DND-41 (cell line): ENCODE measurements at regions not wholly inside any gene's neighbourhood (a gene's known extent, or its start where the extent isn't known, plus 50 kb on each side); places are given as distances from the start of the nearest gene placed in this dataset.

Experiments used
- ATAC-seq: fragments of 200-7000 bp; cut with Tn5 transposase; 3 replicates; pipeline ENCODE4 v1.9.1; 2021; ENCODE audit warnings: low read depth; ENCODE audit not compliant: insufficient read depth
- DNase-seq: peaks from one replicate; pipeline ENCODE4 v3.0.0-alpha.2; 2020
- H2AFZ ChIP-seq: 2 replicates; pipeline ENCODE4 v1.6.0; 2012; ENCODE audit warnings: low read depth, low read length
- H3K27ac ChIP-seq: 2 replicates; pipeline ENCODE4 v1.5.1; 2012; ENCODE audit warnings: low read length, inconsistent platforms
- H3K27me3 ChIP-seq: fragments of 200-600 bp; sonication (generic); 2 replicates; pipeline ENCODE4 v1.6.0; 2012; ENCODE audit warnings: low read length, mild to moderate bottlenecking, inconsistent platforms; ENCODE audit not compliant: insufficient read depth, poor library complexity
- H3K36me3 ChIP-seq: 2 replicates; pipeline ENCODE4 v1.5.1; 2012; ENCODE audit warnings: low read length, inconsistent platforms; ENCODE audit not compliant: insufficient read depth
- H3K4me1 ChIP-seq: 2 replicates; pipeline ENCODE4 v1.5.1; 2012; ENCODE audit warnings: mild to moderate bottlenecking, low read length; ENCODE audit not compliant: insufficient read depth
- H3K4me2 ChIP-seq: 2 replicates; pipeline ENCODE4 v1.6.0; 2012; ENCODE audit warnings: mild to moderate bottlenecking, moderate library complexity, low read length, inconsistent platforms; ENCODE audit not compliant: insufficient read depth
- H3K4me3 ChIP-seq, 2 experiments: fragments of 200-600 bp in 1 of 2; shearing (Covaris generic) in 1 of 2; 2 replicates each; pipeline ENCODE4 v1.5.1; 2012 to 2016; ENCODE audit warnings: inconsistent platforms in 2 of 2, low read length in 2 of 2, mild to moderate bottlenecking in 2 of 2, low read depth in 1 of 2, moderate library complexity in 1 of 2
- H3K79me2 ChIP-seq: 2 replicates; pipeline ENCODE4 v1.6.0; 2012; ENCODE audit warnings: low read length, inconsistent platforms; ENCODE audit not compliant: insufficient read depth
- H3K9ac ChIP-seq: 2 replicates; pipeline ENCODE4 v1.6.0; 2012; ENCODE audit warnings: low read depth, mild to moderate bottlenecking, inconsistent platforms, low read length, moderate library complexity
- H3K9me3 ChIP-seq: 2 replicates; pipeline ENCODE4 v1.5.1; 2012; ENCODE audit warnings: low read length, moderate library complexity, mild to moderate bottlenecking, inconsistent platforms; ENCODE audit not compliant: insufficient read depth, severe bottlenecking
- H4K20me1 ChIP-seq: 2 replicates; pipeline ENCODE4 v1.6.0; 2012; ENCODE audit warnings: low read length; ENCODE audit not compliant: insufficient read depth
- CTCF ChIP-seq: IDR thresholded peaks from 2 replicates; pipeline ENCODE4 v1.5.1; 2012; ENCODE audit warnings: borderline replicate concordance, low read length, moderate library complexity, mild to moderate bottlenecking; ENCODE audit not compliant: poor library complexity, severe bottlenecking; ENCODE audit errors: extremely low read depth
- EZH2 ChIP-seq: IDR thresholded peaks from 3 replicates; pipeline ENCODE4 v1.6.1; 2012; ENCODE audit warnings: borderline replicate concordance, low read depth, mild to moderate bottlenecking, moderate library complexity, low read length, inconsistent platforms; ENCODE audit not compliant: severe bottlenecking

DNA sequence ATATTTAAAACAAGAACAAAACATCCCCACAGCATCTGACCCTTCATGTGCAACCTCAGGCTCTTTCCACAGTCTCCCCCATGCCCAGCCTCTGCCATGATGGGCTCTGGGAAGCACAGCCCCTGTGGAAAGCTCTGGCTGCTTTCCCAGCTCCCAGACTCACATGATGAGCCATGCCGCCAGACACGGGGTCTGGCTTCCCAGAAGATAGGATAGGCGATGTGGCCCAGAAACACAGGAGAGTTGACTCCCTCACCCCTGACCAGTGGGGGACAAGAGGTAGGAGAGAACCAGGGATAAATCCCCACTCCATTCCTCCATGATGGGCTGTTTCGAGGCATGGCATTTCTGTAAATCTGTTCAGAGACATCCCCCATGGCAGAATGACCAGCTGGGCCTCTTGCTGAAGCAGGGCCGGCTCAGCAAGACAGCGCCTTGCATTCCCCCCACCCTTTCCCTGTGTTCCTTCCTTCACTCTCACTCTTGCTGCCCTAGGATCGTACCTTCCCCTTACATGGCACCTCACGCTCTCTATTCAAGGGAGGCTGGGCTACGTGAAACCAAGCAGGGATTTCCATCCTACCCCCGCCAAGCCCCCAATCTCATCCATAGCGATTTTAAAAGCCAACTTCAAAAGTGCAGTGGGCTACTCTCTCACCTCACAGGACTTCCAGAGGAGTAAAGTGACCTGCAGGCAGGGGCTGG lies 192.4 kb downstream of the ABHD5 start:
- Histone ChIP-seq H4K20me1 (no peaks in the 10 kb centered on the region), H3K4me2 (no peak overlapping the region), H3K27me3 (no peaks in the 10 kb centered on the region), H3K4me3 (no peak overlapping the region), H3K9me3 (no peaks in the 10 kb centered on the region), H3K79me2 (no peaks in the 10 kb centered on the region), H2AFZ (no peak overlapping the region), H3K4me1 (no peaks in the 10 kb centered on the region), H3K9ac (no peak overlapping the region), H3K36me3 (no peaks in the 10 kb centered on the region), H3K27ac (no peak overlapping the region)
- no peak for TF ChIP-seq CTCF
- TF ChIP-seq EZH2, result no peak
- no peak for DNase-seq
- no peak for ATAC-seq

- Histone ChIP-seq H3K9me3 (no peaks in the 10 kb centered on the region), H3K9ac (no peak overlapping the region), H3K79me2 (no peaks in the 10 kb centered on the region), H4K20me1 (no peaks in the 10 kb centered on the region), H2AFZ (no peak overlapping the region), H3K27ac (no peak overlapping the region), H3K27me3 (no peaks in the 10 kb centered on the region), H3K4me3 (no peak overlapping the region), H3K4me1 (no peaks in the 10 kb centered on the region), H3K36me3 (no peaks in the 10 kb centered on the region), H3K4me2 (no peak overlapping the region)
- TF ChIP-seq CTCF (no peak), EZH2 (no peak)
- DNase-seq (no peak), ATAC-seq (no peak)
These were observed 193.1 kb downstream of the ABHD5 start for GRCh38 chr3:43883729-43884396.

DNA sequence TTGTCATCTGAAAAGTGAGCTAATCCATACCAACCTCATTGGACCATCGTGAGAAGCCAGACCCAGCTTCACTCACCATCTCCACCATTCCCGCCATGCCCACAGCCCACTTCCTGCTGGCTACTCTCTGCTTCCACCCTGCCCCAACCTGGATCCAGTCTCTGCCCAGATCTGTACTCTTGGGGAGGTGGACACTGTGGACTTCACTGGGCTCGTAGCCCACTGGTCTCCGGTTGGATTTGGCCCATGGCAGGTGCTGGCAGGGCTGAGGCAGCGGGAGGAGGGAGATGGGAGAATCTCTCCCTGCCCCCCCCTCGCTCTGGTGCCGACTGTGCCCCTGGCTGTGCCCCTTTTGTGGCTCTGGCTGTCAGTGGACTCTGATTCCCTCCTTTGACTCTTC lies 193.8 kb downstream of the ABHD5 start:
- H3K36me3 ChIP-seq, result no peaks in the 10 kb centered on the region
- no peak for TF ChIP-seq EZH2
- TF ChIP-seq CTCF, result no peak
- no peak overlapping the region for H2AFZ ChIP-seq
- ATAC-seq (no peak), DNase-seq (no peak)
- no peaks in the 10 kb centered on the region for H3K9me3 ChIP-seq
- H4K20me1 ChIP-seq, result no peaks in the 10 kb centered on the region
- H3K79me2 ChIP-seq, result no peaks in the 10 kb centered on the region
- peaks cover 2% of the 10 kb centered on the region for H3K27me3 ChIP-seq
- no peak overlapping the region for H3K9ac ChIP-seq
- no peak overlapping the region for H3K4me2 ChIP-seq
- H3K27ac ChIP-seq, result no peak overlapping the region
- H3K4me1 ChIP-seq, result no peaks in the 10 kb centered on the region
- no peak overlapping the region for H3K4me3 ChIP-seq
